NCI-H526 (cell line): ENCODE measurements at regions not wholly inside any gene's neighbourhood (a gene's known extent, or its start where the extent isn't known, plus 50 kb on each side); places are given as distances from the start of the nearest gene placed in this dataset.

Source experiments
- DNase-seq, 2 experiments: peaks; one replicate each; lab custom pipeline; 2025; lab: John Stamatoyannopoulos, UW

DNA sequence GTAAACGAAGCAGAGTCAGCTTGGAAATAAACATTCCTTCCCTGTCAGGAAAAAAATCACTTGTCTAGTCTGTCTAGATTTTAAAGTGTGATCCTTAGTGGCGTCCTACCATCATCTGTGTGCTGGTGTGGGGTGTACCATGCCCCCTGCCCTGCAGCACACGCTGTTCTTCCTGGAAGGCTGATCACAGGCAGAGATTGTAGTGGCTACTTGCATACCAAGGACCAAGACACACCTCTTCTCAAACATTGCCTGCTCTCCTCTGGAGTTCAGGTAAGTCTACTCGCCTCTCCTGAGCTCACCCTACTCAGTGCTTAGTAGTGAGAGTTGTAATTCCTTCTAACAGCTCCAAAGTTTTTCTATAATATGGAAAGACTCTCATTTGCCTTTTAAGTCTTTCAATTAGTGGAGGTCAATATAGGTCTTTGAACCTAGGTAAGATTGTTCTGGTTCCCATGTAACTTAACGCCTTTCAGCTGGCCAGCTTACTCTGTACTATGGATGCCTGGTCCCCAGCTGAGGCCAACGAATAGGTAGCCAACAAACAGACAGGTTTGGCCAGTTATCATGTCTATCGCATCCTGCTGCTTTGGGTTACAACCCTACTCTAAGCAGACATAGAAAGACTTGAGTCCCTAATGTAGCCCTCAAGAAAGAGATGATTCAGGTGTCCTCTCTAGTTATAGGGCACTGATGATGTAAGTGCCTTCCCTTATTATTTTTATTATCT, 55.4 kb downstream of the XCL1 start:
- no peak for DNase-seq

DNA sequence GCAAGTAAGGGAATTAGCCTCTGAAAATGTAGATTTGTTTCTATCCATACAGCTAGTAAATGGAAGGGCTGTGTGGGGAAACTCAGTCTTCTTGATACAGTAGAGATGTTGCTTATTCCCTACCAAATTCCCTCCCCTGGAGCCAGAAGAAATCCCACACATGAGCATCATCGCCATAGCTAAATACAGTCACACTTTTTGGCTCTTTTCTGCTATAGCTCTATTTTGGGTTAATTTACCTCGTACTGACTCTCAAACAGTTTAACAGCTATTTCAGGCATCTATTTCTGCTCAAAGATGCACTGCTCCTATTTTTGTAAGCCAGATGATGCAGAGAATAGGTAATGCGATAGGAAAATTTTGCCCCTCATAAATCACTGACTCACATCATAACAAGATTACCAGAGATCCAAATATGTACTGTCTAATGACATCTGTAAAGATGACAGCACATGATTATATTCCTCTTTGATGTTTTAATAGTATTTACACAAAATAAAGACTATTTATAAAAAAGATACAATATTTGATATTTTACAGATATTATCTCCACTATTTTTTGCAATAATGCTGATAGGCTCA, 58.6 kb downstream of the XCL1 start:
- DNase-seq: no peak

DNA sequence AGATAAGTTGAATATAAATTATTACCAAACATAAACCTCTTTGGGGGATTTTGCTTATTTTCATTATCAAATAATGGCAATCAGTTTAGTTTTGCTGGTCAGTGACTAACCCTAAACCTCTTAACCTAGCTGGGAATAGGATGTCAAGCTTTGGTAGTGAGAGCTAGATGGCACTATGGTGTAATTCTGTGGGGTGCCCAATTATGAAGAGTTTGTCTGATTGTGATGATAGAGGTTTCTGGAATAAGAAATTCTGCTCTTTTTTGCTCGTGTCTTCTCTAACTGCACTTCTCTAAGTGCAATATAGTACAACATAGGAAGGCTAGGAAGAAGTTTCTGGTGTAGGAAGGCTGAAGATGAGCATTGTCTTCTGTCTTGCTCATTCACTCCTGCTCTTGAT, 59.8 kb downstream of the XCL1 start:
- DNase-seq: no peak

DNA sequence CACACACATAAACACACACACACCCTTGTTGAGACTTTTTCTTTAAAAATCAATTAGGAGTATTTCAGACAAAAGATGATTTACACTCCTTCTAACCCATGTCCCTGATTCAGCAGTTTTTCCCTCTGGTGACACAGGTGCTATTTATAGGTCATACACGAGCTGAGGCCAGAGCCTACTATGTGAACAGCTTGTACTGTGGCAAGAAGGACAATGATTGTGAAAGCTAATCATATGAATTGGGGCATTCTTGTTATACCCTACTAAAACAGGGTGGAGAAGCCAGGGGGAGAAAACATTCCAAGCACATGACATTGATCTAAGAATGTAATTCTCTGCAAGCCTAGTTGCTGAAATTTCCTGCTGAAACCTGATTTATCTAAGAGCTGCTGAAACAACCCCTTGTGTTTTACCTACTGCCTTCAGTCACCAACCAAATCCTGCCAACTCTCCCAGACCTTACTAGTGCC, 60.3 kb downstream of the XCL1 start:
- no peak for DNase-seq

DNA sequence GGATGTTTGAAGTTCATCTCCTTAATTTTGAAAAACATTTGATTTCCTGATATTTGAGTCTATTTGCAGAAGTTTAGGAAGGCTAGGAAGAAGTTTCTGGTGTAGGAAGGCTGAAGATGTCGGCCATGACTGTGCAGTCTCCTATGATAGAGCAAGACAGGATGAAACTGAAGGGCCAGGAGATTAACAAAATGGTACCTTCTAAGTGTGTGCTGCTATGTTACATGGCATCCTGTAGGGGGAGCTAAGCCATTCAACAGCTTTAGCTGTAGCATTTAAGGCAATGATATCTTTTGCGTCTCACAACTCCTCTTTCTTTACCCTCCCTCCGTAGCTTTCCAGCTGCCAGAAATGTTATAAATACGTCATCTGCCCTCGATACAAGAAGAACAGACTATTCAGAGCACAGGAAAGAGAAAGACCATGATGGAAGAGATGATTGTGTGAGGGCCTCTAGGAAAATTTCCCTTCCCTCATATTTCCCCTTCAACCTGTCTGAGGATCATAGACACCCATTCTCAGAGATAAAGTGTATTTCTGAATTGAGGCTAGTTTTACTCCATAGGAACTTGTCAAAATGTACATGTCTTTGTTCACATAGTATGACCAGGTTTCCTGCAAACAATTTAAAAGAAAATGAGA, 61.1 kb downstream of the XCL1 start:
- peak; percentile 45 to 85 for DNase-seq

DNA sequence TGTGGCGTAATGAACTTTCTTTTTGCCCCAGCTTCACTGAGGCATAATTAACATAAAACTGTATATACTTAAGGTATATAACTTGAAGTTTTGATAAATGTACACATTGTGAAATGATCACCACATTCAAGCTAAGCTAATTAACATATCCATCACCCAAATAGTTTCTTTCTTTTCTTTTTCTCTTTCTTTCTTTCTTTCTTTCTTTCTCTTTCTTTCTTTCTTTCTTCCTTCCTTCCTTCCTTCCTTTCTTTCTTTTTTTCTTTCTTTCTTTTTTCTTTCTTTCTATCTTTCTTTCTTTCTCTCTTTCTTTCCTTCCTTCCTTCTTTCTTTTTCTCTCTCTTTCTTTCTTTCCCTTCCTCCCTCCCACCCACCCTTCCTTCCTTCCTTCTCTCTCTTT, 62.5 kb downstream of the XCL1 start:
- DNase-seq: no peak

DNA sequence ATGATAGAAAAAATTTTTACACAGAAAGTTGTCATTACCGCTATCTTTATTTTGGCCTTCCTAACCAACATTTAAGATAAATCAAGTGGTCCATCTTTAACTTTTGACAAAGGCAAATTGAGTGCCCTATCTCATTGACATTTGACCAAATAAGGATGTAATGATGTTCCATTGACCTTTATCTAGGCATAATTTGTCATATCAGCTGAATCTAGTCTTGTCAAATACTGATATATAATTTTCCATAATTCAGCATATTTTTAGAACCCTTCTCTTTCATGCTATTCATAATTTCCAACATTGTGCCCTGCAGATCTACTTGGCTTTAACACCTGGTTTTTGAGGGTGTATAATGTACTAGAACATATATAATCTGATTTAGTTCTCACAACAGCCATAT, 63.8 kb downstream of the XCL1 start:
- DNase-seq: no peak

DNA sequence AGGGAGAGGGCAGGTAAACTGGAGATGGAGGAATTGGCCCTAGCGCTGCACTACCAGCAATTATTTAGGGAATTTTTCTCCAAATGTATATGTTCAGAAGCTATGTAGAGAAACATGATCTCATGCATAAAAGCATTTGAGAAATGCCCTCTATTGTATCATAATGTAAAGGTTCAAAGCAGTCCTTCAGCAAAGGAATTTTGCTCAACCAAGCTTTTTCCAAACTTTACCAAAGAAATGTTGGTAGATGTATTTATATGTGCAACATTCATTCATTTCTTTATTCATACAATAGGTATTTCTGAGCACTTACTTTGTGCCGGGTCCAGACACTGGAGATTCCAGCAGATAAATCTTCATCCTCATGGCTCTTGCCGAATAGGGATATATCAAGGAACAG, 64.4 kb downstream of the XCL1 start:
- DNase-seq: no peak

DNA sequence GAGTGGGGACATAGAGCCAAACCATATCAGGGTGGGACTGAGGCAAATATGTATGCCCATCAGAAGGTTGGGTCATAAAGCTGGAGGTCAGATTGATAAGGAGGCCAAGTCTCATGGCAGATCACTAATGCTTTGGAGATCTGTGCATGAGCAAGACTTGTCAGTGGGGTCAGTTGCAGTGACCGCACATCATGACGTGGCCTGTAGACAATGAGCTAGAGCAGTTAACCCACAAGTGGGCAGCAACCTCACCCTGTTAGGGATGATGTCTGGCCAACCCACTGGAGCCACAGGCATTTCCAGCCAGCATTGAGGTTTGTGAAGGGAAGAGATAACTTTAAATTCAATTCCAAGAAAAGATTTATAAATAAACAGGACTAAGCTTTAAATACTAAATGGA, 66.7 kb downstream of the XCL1 start:
- no peak for DNase-seq
